ENCODE measurements at regions not wholly inside any gene's neighbourhood (a gene's known extent, or its start where the extent isn't known, plus 50 kb on each side); places are given as distances from the start of the nearest gene placed in this dataset.

DNA sequence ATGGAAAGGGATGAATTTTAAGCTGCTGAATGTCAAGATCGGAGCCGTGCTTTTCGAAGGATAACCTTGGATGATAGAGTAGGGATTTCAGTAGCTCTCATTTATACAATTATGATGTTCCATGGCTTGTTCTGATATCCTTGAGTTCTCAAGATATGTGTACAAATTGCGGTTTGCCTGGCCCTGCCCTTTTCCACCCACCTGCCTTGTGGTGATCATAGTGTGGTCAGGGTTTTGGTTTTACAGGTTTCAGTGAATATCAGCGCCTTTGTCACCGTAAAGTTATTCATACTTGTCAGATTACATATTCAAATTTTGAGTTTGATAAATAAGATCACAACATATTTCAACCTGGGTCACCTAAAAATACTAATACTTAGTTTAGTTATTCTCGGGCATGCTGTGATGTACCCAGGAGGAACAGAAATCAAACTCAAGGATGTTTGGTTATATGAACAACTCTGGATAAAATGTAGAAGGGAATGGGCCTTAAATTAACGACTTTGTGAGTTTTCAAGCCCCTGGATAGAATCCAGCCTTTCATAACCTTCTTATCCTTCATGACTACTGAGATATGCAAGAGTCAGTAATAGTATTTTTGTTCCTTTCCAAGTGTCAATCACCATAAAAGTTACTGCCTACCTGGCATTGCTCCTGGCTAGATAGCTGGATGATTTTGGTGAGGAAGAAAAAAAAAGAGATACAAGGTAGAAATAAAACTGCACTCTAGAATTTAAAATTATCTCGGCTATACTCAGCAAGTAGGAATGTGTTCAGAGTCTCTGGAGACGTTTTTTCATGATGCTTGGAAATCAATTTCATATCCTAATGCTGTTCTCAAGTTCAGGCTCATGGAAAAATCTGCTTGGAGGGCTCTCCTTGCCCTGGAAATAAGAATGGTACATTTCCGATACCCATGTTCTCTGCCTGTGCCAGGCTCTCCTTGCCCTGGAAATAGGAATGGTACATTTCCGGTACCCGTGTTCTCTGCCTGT lies 209.2 kb upstream of the TPRG1 start:
- TF ChIP-seq POLR2A (IDR thresholded peaks at IDR 0.05), result no peak
- TF ChIP-seq, protein P1, sequence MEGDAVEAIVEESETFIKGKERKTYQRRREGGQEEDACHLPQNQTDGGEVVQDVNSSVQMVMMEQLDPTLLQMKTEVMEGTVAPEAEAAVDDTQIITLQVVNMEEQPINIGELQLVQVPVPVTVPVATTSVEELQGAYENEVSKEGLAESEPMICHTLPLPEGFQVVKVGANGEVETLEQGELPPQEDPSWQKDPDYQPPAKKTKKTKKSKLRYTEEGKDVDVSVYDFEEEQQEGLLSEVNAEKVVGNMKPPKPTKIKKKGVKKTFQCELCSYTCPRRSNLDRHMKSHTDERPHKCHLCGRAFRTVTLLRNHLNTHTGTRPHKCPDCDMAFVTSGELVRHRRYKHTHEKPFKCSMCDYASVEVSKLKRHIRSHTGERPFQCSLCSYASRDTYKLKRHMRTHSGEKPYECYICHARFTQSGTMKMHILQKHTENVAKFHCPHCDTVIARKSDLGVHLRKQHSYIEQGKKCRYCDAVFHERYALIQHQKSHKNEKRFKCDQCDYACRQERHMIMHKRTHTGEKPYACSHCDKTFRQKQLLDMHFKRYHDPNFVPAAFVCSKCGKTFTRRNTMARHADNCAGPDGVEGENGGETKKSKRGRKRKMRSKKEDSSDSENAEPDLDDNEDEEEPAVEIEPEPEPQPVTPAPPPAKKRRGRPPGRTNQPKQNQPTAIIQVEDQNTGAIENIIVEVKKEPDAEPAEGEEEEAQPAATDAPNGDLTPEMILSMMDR (IDR thresholded peaks at IDR 0.05), result no peak
